ENCODE measurements at regions not wholly inside any gene's neighbourhood (a gene's known extent, or its start where the extent isn't known, plus 50 kb on each side); places are given as distances from the start of the nearest gene placed in this dataset.

DNA sequence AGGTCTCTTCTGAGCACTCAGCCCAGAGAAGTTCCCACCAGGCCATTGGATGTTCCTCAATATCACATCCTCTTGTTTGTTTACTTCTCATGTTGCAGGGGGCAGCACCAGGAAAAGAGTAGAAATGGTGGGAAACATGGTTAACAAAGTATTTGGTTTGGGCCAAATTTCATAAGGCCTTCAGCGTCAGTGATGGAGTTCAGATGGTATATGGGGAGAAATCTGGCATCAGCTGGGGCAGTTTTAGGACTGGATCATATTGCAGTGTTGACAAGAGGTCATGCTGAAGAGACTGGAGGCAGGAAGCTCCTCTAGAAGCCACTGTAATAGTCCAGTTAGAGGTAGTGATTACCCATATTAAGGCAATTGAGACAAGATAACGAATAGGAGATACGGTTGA, 200.0 kb downstream of the WDR11 start:
- Histone ChIP-seq H3K27me3 (replicated peaks in 1 of 7) (no peaks in the 10 kb centered on the region), H3K9me3 (peaks cover 0 to 6% (median 0%) of the 10 kb centered on the region in 8 donors), H3K4me3 (no peak overlapping the region), H3K4me1 (no peaks in the 10 kb centered on the region), H3K36me3 (no peaks in the 10 kb centered on the region), H3K27ac (no peak overlapping the region)
- whole genome bisulfite sequencing, 5 donors, result 84 to 90% (median 87%) methylated on average over 3 of the region's 3 CpGs
- intact Hi-C loops (cut with DNase I; ENCODE audit: low total_unique reads), result no loop called here
- no peak for TF ChIP-seq POLR2A (IDR thresholded peaks at IDR 0.05)
- TF ChIP-seq POLR2AphosphoS5 (IDR thresholded peaks at IDR 0.05), result no peak
- TF ChIP-seq, protein P1, sequence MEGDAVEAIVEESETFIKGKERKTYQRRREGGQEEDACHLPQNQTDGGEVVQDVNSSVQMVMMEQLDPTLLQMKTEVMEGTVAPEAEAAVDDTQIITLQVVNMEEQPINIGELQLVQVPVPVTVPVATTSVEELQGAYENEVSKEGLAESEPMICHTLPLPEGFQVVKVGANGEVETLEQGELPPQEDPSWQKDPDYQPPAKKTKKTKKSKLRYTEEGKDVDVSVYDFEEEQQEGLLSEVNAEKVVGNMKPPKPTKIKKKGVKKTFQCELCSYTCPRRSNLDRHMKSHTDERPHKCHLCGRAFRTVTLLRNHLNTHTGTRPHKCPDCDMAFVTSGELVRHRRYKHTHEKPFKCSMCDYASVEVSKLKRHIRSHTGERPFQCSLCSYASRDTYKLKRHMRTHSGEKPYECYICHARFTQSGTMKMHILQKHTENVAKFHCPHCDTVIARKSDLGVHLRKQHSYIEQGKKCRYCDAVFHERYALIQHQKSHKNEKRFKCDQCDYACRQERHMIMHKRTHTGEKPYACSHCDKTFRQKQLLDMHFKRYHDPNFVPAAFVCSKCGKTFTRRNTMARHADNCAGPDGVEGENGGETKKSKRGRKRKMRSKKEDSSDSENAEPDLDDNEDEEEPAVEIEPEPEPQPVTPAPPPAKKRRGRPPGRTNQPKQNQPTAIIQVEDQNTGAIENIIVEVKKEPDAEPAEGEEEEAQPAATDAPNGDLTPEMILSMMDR (IDR thresholded peaks at IDR 0.05 in 8 of 11, conservative IDR thresholded peaks at IDR 0.05 in 3 of 11), result no peak
- no peak for DNase-seq

DNA sequence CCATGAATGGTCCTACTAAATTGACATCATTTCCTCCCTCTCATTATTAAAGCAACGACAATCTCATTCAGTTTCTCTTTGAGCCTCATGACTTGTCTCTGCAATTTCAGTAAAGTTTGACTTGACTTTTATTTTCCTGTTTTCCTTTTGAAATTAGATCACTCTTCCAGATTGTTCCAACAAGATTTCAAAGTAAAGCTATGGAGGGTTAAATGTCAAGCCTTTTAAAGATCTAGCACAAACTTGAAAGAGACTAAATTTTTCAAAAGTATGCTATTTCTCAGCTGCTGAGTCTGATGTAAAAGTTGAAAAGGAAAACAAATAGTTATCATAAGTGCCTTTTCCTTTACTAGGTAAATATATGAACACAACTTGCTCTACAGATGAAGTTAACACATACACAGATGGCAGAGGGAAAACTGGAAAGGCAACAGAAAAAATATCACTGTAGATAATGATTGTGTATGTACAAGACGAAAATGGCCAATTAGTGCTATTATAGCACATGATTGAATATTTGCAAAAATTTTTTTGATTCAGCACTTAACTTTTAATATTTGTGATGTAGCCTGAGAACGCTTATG, 200.6 kb downstream of the WDR11 start:
- no peak for DNase-seq
- TF ChIP-seq POLR2A (IDR thresholded peaks at IDR 0.05) (no peak), POLR2AphosphoS5 (IDR thresholded peaks at IDR 0.05) (no peak)
- TF ChIP-seq, protein P1 (IDR thresholded peaks at IDR 0.05 in 8 of 11, conservative IDR thresholded peaks at IDR 0.05 in 3 of 11), result no peak
- WGBS, 5 donors, result 55 to 69% (median 63%) methylated on average over 3 of the region's 3 CpGs
- Histone ChIP-seq H3K9me3 (peaks cover 0 to 6% (median 0%) of the 10 kb centered on the region in 8 donors), H3K27me3 (replicated peaks in 1 of 7) (no peaks in the 10 kb centered on the region), H3K36me3 (no peaks in the 10 kb centered on the region), H3K27ac (no peak overlapping the region), H3K4me3 (no peak overlapping the region), H3K4me1 (no peaks in the 10 kb centered on the region)
- intact Hi-C loops (cut with DNase I; ENCODE audit: low total_unique reads), result no loop called here

DNA sequence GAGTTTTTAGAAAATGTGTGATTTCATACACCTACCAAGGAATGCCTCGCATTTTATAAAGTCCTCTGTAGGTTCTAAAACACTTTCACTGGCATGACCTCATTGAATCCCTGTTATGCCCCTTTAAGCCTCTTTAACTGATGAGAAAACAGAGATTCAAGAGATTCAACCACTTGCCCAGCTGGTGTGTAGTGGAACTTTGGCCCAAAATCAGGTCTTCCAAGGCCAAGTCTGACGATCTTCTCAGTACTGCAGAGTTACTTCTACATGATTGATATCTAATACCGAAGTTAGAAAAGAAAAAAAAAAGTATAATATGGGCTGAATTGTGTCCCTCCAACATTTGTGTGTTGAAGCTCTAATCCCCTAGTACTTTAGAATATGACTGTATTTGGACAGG, 202.0 kb downstream of the WDR11 start:
- H3K27ac ChIP-seq, result no peak overlapping the region
- 71 to 80% (median 74%) methylated on average over 3 of the region's 3 CpGs for WGBS, 5 donors
- H3K9me3 ChIP-seq, result peaks cover 0 to 6% (median 0%) of the 10 kb centered on the region in 8 donors
- TF ChIP-seq POLR2A (IDR thresholded peaks at IDR 0.05) (no peak), POLR2AphosphoS5 (IDR thresholded peaks at IDR 0.05) (no peak)
- TF ChIP-seq, protein P1 (IDR thresholded peaks at IDR 0.05 in 8 of 11, conservative IDR thresholded peaks at IDR 0.05 in 3 of 11), result no peak
- intact Hi-C loops (cut with DNase I; ENCODE audit: low total_unique reads), result no loop called here
- H3K4me1 ChIP-seq, result no peaks in the 10 kb centered on the region
- no peak overlapping the region for H3K4me3 ChIP-seq
- DNase-seq, result no peak
- H3K36me3 ChIP-seq, result no peaks in the 10 kb centered on the region
- no peaks in the 10 kb centered on the region for H3K27me3 ChIP-seq (replicated peaks in 1 of 7)

DNA sequence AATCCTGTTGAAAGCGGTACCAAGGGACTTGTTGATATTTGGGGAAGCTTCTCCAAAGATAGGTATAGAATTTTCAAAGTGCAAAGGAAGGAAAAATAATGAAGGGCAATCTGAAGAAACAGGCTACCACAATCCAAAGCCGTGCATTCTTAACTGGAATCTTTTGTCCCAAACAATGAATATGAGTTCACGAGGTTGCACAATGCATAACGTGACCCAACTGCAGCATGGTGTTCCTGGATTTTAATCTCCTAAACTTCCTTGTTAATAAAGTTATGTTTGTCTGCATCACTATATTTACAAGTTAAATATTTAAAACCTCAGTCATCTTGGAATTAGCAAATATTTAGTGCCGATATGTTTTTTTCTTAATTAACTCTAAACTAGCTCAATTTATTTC, 203.7 kb downstream of the WDR11 start:
- Histone ChIP-seq H3K27me3 (replicated peaks in 1 of 7) (peaks cover 0 to 5% (median 0%) of the 10 kb centered on the region in 7 donors), H3K9me3 (peaks cover 0 to 6% (median 0%) of the 10 kb centered on the region in 8 donors), H3K4me1 (no peaks in the 10 kb centered on the region), H3K4me3 (no peak overlapping the region), H3K36me3 (no peaks in the 10 kb centered on the region), H3K27ac (no peak overlapping the region)
- intact Hi-C loops (cut with DNase I; ENCODE audit: low total_unique reads), result no loop called here
- WGBS, 5 donors, result 81 to 88% (median 85%) methylated on average over 5 of the region's 5 CpGs
- TF ChIP-seq POLR2AphosphoS5 (IDR thresholded peaks at IDR 0.05) (no peak), POLR2A (IDR thresholded peaks at IDR 0.05) (no peak)
- TF ChIP-seq, protein P1 (IDR thresholded peaks at IDR 0.05 in 8 of 11, conservative IDR thresholded peaks at IDR 0.05 in 3 of 11), result no peak
- no peak for DNase-seq
